HL-60/S4 (cell line): ENCODE measurements at regions not wholly inside any gene's neighbourhood (a gene's known extent, or its start where the extent isn't known, plus 50 kb on each side); places are given as distances from the start of the nearest gene placed in this dataset.

Experiments
- in situ Hi-C: fragments of 300-500 bp; cut with MboI; formaldehyde crosslinking; loops from 2 replicates; pipeline ENCODE4 v1.14.3; 2022; ENCODE audit warnings: low sequenced_read_pairs

DNA sequence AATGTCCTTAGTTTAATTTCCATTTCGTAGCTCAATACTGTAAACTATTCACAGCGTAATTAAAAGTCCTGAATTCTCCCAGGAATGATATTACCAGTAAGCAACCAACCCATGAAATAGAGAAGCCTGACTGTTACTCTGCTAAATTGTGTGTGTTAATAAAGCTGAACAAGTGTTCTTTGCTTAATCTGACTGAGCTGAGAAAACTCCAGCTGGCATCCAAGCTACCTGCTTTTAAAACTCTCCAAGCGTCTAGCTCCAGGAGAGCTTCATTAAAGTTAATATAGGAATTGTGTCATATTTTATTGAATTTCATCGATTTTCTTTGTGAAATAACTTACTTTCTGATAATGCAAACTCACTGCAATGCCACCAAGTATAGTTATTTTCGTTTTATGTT, 524.4 kb downstream of the SLC16A7 start:
- in situ Hi-C loops: no loop called here

DNA sequence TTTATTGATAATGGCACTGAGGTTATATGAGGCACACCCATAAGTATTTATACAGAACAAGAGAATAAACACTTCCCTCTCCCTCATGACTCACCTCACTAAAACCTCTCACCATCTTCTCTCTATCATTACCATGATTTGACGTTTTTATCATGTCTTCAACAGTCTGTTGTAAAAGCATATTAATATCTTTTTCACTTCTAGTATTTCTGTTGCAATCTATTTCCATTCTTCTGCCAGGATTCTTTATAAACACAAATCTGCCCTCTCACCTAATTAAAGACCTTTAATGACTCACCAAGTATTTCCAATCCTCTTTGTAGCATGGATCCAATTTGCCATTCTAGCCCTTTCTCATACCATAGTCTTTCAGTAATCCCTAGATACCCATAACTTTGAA, 527.7 kb downstream of the SLC16A7 start:
- in situ Hi-C loops: no loop called here

DNA sequence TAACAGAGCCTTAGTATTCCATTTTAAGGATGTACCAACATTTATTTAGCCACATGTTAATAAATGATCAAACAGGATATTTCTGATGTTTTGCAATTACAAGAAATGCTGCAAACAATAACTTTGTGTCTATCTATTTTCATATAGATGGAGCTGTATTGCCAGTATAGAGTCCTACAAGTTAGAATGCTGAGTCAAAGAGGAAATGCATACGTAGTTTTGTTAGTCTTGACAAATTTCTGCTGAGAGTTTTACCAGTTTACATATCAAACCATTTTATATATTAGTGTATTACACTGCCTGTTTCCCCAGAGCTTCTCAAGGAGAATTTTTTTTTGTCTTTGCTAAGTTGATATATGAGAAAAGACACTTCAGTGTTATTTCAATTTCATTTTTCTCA, 541.7 kb downstream of the SLC16A7 start:
- in situ Hi-C loops: no loop called here

DNA sequence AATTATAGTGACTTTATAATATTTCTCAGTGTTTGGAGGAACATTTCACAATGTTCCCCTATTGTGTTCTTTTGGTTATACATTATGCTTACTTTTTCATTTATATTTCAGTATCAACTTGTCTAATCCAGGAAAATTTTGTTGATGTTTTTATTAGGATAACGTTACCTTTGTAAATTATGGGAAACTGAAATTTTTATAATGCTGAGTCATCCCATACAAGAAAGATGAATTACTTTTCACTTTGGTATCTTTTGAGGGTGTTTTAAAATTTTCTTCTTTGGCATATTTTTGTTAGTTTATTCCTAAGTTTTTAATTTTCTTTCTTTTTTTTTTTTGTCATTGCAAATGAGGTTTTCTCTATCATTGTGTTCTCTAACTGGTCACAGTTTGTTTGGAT, 542.7 kb downstream of the SLC16A7 start:
- in situ Hi-C loops: no loop called here

DNA sequence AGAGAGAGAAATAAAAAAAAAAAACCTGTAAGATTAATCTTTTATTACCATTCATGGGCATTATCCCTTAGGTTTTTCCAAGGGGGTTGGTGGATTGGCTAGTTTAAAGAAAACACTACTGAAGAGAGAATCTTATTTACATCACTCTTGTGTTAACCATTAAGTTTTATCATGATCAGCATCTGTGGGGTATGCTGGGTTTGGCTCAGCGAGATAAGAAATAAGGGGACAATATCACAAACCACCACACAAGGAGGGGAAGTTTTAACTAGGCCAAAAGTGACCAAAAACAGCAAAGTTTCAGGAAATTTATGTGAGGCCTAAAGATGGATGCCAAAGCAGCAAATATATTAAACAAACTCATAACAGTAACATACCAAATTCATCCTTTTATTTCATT, 548.6 kb downstream of the SLC16A7 start:
- in situ Hi-C loops: no loop called here

DNA sequence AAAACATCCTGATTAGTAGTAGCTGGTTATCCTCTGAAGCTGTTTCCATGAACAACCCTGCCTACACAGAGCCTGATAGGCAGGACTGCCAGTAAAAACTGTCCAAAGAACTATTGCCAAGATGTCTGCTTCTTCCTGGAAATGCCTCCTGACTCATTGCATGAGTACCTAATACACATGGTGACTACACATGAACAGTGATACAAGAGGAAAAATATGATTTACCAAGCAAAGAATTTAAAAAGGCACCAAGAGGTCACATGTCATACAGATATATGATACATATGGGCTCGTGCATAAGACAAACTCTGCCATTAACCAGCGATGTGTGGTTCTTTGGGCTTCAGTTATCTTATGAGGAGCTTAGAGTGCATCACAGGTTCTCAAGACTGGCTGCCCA, 552.3 kb downstream of the SLC16A7 start:
- in situ Hi-C loops: no loop called here

DNA sequence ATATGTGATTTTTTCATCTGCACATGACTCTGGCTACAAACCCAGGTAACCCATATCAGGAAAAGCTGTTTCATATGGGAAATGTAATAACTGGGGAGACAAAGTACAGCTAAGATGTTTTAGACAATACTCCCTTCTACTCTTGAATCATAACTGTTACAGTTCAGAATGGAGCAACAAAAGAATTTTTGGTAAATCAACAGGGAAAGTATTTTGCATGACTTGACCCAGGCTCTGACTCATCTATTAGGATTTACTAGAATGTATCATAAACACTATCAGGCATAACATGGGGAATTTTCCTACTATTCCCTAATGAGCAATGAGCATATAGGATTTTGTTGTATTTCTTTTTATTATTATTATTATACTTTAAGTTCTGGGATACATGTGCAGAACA, 553.0 kb downstream of the SLC16A7 start:
- in situ Hi-C loops: no loop called here

DNA sequence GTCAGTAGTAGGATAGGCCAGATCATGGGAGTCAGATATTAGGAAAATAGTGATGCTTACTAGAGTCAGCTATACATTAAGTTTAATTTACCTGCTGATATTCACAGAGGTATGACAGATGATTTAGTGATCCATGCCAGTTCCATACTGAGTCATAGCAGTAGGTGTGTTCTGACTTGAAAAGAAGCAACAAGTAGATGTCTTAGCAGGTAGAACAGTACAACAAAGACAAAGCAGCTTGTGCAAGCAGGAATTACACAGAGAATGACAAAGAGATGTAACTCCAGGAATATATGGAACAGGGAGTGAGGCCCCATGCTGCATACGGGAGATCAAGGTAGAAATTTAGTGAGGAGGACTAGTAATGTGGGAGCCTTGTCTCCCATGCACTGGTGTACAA, 556.9 kb downstream of the SLC16A7 start:
- in situ Hi-C loops: no loop called here

DNA sequence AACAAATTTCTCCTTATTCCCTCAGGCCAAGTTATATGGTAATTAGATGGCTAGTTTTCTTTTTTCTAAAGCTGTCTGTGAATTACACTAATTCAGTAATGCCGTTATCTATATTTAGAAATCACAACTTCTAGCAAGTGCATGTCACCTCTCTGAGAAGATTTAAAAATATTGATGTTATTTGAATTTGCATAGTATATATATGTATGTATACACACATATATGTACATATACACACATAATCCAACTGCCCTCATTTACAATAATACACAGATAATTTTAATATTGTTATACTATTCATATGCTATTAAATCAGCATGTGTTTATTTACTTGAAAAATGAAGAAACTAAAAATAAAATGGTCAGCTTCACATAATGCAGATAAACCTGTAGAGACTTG, 563.9 kb downstream of the SLC16A7 start:
- in situ Hi-C loops: no loop called here

DNA sequence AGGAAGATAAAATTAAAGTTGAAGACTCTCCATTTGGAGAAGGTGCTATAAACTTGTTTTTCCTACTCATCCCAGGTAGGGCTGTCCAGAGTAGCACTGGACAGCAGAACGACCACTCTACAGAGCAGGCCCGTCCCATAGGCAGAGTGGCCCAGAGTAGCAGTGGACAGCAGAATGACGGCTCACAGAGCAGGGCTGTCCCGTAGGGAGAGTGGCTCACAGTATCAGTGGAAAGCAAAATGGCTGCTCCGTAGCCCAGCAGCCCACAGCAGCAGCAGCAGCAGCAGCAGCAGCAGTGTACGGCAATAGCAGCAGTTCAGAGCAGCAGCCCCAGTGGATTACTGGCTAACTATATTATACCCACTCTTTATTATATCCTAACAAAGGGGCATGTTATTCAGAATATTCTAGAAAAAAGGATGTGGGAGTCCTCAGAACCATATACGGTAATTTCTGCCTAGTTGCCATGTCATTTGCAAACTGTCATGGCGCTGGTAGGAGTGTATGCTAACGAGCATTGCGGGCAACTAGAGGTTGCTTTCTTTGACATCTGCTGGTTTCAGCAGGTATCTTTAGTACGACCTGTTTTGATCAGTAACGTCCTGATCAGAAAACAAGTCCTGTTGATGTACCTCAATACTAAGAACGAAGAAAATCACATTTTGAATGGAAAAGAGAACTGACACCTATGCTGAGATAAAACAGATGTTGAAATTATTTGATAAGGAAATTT, 567.3 kb downstream of the SLC16A7 start:
- in situ Hi-C loops: no loop called here

DNA sequence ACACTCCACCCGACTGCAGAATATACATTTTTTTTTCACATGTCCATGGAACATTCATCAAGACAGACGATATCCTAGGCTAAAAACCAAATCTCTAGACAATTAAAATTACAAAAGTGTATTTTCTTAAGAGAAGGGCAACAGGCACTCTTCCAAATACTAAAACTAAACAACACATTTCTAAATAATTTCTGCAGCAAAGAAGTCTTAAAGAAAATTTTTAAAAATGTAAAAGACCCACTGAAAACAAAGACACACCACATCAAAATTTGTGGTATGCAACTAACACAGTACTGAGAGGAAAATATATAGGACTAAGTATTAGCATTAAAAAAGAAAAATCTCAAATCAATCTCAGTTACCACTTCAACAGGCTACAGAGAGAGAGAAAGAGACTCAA, 570.0 kb downstream of the SLC16A7 start:
- in situ Hi-C loops: no loop called here

DNA sequence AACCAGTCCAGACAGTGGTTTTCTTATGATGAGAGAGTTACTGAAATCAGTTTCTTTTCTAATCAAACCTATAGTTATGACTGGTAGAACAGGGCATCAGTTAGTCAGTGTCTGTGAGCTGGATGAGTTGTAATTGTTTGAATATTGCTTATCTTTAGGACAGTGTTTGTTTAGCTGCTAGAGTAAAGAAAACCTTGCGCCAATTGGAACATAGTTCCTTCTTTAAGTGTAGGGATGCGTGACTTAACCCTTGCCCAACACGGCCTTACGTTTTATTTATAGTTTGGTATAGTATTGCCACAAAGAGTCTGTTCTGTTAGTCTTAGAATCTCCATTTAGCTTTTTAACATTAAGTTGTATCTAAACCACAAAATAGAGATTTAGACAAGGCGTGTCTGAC, 572.6 kb downstream of the SLC16A7 start:
- in situ Hi-C loops: no loop called here

DNA sequence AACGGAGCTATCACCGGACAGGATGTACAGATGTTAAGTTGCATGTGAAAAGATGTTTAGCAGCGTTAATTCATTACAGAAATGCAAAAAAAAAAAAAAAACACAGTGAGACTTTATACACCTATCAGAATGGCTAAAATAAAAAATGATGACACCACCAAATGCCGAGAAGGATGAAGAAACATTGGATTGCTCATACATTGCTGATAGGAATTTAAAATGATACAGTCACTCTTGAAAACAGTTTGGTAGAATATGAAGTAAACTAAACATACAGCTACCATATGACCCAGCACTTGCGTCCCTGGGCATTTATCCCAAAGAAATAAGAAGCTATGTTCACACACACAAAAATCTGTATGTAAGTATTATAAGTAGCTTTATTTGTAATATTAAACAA, 574.1 kb downstream of the SLC16A7 start:
- in situ Hi-C loops: no loop called here

DNA sequence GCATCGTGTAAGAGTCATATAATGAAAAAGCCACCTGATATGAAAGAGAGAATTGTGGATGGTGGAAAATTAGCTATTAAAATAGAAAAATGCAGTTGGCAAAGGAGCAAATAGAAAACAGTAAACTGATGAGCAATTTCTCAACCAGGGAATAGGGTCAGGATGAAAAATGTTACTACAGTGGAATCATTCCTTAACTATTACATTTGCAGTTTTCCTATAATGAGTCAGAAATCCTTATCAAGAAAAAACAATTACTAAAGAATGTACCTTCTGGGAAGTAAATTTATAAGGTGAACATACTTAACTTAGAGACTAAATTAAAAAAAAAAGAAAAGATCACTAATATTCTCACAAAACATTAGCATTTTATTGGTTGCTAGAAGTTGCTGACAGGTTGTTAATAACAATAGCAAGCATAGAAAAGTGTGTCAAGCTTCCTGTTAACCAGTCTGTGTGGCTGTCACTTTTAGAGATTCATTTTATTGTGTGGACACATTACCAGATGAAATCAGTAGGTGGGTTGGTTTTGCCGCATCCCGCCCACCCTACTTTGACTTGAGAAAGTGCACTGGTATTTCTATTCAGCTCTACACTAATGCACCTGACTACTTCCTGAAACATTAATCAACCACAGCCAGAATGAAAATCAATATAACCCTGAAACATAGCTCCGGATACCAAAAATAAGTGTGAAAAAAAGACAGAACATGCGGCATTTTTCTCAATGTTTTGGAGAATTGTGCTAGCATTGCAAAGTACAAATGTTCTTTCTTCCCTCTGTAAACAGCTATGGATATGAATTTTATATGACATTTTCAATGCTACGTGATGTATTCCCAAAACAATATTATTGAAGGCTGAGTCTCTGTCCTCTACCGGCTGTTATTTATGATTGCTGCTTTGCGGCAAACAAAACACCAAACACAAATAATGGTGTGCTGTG, 576.7 kb downstream of the SLC16A7 start:
- in situ Hi-C loops: no loop called here

DNA sequence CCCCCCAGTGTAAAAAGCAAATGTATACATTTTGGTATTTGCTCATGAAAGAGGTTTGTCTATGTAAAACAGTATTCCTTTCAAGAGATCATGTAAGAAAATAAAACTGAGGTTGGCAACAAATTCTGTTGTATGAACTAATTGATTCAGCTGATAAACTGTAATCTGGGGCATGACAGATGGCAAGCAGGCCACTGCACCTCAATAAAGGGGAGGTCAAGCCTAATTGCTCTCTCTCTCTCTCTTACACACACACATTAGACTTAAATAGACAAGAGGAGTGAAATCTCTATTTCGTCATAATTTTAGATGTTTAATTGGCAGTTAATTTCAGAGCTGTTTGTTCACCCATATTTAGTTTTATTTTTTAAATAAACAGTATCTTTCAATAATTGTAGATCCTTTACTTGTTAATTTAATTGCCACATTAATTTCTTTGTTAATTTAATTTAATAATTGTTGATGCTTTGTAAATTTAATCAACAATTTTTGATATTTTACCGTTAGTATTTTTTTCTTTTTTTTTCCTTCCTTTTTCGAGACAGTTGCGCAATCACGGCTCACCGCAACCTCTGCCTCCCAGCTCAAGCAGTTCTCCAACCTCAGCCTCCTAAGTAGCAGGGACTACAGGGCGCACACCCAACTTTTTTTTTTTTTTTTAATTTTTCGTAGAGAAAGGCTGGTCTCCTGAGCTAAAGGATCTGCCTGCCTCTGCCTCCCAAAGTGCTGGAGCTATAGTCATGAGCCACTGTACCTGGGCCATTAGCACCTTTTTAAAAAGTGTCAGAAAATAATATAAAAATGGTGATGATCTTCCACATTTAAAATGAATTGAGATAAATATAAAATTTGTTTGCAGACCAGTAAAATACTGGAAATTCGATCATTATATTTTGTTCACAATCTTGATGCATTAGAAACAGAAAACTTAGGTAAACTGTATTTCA, 577.7 kb downstream of the SLC16A7 start:
- in situ Hi-C loops: no loop called here

DNA sequence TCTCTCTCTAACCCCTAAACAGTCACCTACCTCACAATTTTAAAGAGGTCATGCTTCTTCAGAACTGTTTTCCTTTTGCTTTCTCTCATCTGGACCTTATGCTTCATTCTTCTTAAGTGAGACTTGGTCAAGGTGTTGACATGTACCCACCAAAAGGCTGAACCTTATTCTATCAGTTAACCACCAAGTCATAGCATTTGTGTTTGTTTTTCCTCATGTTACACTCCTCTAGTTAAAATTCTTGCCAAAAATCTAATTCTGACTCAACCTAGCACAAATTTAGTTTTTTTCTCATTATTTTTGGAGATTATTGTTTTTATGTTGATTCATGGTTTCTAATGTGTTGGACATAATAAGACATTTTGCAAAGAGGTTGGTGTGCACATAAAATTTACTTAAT, 578.6 kb downstream of the SLC16A7 start:
- in situ Hi-C loops: no loop called here

DNA sequence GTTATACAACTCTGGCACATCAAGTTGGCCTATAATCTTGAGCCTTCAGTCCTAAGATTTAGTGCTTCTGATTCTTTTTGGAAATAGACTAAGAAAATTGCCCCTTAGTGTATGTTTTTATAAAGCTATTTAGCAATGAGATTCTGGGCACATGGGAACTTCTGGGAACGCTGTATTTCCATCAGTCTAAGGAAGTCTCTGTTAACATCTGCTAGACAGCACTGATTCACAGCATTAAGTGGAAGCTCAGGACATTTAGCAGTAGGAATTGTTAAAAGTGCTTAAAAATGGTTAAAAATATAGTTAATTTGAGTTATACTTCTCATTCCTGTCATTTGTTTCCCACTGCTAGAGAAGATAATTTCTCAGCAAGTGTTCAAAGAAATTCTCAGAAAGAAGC, 579.1 kb downstream of the SLC16A7 start:
- in situ Hi-C loops: no loop called here

DNA sequence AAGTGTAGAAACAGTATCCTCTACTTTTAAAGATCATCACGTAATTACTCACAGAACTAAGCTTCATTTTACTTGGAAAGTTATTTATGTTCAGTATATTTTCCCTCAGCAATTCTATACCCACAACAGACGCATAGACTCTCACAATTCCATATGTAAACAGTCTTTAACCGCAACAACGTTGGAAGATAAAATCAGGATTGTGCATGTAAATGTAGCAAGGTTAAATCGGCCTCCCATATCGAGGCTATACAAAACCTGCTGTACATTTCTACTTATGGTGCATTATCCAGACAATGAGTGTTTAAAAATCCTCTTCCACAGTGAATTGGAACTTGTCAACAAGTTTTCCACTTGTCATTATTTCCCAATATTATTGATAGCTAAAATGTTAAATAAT, 581.1 kb downstream of the SLC16A7 start:
- in situ Hi-C loops: no loop called here

DNA sequence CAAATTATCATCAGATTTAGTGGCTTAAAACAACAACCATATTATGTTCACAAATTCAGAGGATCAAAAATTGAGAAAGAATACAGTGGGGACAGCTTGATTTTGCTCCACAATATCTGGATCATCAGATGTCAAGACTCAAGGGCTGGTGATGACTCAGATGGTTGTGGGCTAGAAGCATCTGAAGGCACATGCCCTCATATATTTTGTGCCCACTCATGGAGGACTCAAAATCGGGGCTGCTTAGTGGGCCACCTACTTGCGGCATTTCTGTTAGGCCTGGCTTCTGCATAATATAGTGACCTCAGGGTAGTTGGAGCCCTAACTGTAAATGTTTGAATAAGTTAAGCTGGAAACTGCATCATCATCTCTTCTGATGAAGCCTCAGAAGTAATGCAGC, 584.5 kb downstream of the SLC16A7 start:
- in situ Hi-C loops: no loop called here

DNA sequence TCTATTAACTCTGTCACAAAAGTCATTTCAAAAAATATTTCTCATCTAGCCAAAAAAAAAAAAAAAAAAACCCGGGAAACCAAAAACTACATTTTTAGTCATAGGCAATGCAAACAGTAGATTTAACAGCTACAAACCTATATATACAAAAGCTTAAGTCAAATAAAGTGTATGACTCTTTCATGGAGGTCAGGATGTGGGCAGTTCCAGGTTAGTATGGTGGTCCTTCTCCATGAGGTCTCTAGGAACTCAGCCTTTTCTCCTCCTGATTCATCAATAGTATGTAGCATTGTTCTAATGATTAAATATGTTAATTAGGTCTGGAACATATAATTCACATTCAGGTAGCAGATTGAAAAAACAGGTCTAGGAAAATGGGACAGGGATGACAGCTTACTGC, 586.5 kb downstream of the SLC16A7 start:
- in situ Hi-C loops: no loop called here

DNA sequence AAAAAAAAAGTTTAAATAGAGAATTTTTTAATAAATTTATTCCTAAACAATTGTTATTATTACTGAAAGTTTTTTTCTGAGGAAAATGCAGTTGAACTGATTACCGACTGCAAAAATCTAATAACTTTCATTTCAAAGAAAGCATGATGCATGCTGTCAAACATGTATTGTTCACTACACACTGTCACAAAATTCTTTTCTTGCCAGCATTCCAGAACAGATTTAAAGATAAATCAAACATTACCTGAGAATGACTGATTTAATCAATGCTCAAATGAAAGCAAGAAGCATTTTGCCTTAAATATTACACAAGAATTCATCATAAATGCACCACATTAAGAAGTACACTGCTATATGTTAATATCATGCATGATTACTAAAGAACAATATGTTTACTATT, 588.3 kb downstream of the SLC16A7 start:
- in situ Hi-C loops: no loop called here
